ENCODE measurements at regions not wholly inside any gene's neighbourhood (a gene's known extent, or its start where the extent isn't known, plus 50 kb on each side); places are given as distances from the start of the nearest gene placed in this dataset.

- peaks cover 1% of the 10 kb centered on the region for H3K27me3 Mint-ChIP-seq
- H3K9me3 Mint-ChIP-seq, result no peaks in the 10 kb centered on the region
- no peak overlapping the region for H3K27ac Mint-ChIP-seq
- no peak overlapping the region for H3K4me3 Mint-ChIP-seq
- no peaks in the 10 kb centered on the region for H3K4me1 Mint-ChIP-seq (ENCODE audit: low read depth)
- intact Hi-C loops (cut with micrococcal nuclease), result no loop called here
- no peaks in the 10 kb centered on the region for H3K36me3 Mint-ChIP-seq (ENCODE audit: low read depth)
Observed at GRCh38 chr2:236440110-236440881, 129.3 kb upstream of the ACKR3 start.

- Mint-ChIP-seq H3K36me3 (ENCODE audit: low read depth) (no peaks in the 10 kb centered on the region), H3K4me3 (no peak overlapping the region), H3K27me3 (no peaks in the 10 kb centered on the region), H3K9me3 (no peaks in the 10 kb centered on the region), H3K4me1 (ENCODE audit: low read depth) (no peaks in the 10 kb centered on the region), H3K27ac (no peak overlapping the region)
- intact Hi-C loops (cut with micrococcal nuclease), result no loop called here
Observed at GRCh38 chr2:236444187-236444586, 125.4 kb upstream of the ACKR3 start.

GRCh38 chr2:236445678-236446077 lies 123.9 kb upstream of the ACKR3 start:
- H3K27ac Mint-ChIP-seq, result no peak overlapping the region
- intact Hi-C loops (cut with micrococcal nuclease), result no loop called here
- no peaks in the 10 kb centered on the region for H3K27me3 Mint-ChIP-seq
- no peaks in the 10 kb centered on the region for H3K4me1 Mint-ChIP-seq (ENCODE audit: low read depth)
- no peaks in the 10 kb centered on the region for H3K9me3 Mint-ChIP-seq
- H3K36me3 Mint-ChIP-seq (ENCODE audit: low read depth), result no peaks in the 10 kb centered on the region
- no peak overlapping the region for H3K4me3 Mint-ChIP-seq

GRCh38 chr2:236446521-236446920 lies 123.1 kb upstream of the ACKR3 start:
- Mint-ChIP-seq H3K4me3 (no peak overlapping the region), H3K4me1 (ENCODE audit: low read depth) (no peaks in the 10 kb centered on the region), H3K36me3 (ENCODE audit: low read depth) (no peaks in the 10 kb centered on the region), H3K27ac (no peak overlapping the region), H3K9me3 (no peaks in the 10 kb centered on the region), H3K27me3 (no peaks in the 10 kb centered on the region)
- intact Hi-C loops (cut with micrococcal nuclease), result no loop called here

- no peak overlapping the region for H3K4me3 Mint-ChIP-seq
- no peaks in the 10 kb centered on the region for H3K36me3 Mint-ChIP-seq (ENCODE audit: low read depth)
- no peaks in the 10 kb centered on the region for H3K27me3 Mint-ChIP-seq
- H3K27ac Mint-ChIP-seq, result no peak overlapping the region
- H3K4me1 Mint-ChIP-seq (ENCODE audit: low read depth), result no peaks in the 10 kb centered on the region
- intact Hi-C loops (cut with micrococcal nuclease), result no loop called here
- H3K9me3 Mint-ChIP-seq, result no peaks in the 10 kb centered on the region
Observed at GRCh38 chr2:236449167-236449761, 120.4 kb upstream of the ACKR3 start.

- H3K27me3 Mint-ChIP-seq, result no peaks in the 10 kb centered on the region
Observed at GRCh38 chr2:236452238-236452637, 117.4 kb upstream of the ACKR3 start.

GRCh38 chr2:236454076-236454475 lies 115.5 kb upstream of the ACKR3 start:
- Mint-ChIP-seq H3K27me3 (no peaks in the 10 kb centered on the region), H3K27ac (no peak overlapping the region), H3K36me3 (ENCODE audit: low read depth) (no peaks in the 10 kb centered on the region), H3K4me3 (no peak overlapping the region), H3K9me3 (peaks cover 8% of the 10 kb centered on the region), H3K4me1 (ENCODE audit: low read depth) (no peaks in the 10 kb centered on the region)
- intact Hi-C loops (cut with micrococcal nuclease), result no loop called here

More at GRCh38 chr2:236452238-236452637, 117.4 kb upstream of the ACKR3 start:
- Mint-ChIP-seq H3K27ac (no peak overlapping the region), H3K9me3 (peaks cover 1% of the 10 kb centered on the region), H3K36me3 (ENCODE audit: low read depth) (no peaks in the 10 kb centered on the region), H3K4me1 (ENCODE audit: low read depth) (no peaks in the 10 kb centered on the region), H3K4me3 (no peak overlapping the region)
- intact Hi-C loops (cut with micrococcal nuclease), result no loop called here

GRCh38 chr2:236459393-236459792 lies 110.2 kb upstream of the ACKR3 start:
- no peaks in the 10 kb centered on the region for H3K27me3 Mint-ChIP-seq
- intact Hi-C loops (cut with micrococcal nuclease), result no loop called here

GRCh38 chr2:236464140-236464539 lies 105.5 kb upstream of the ACKR3 start:
- H3K27ac Mint-ChIP-seq, result no peak overlapping the region
- no peaks in the 10 kb centered on the region for H3K36me3 Mint-ChIP-seq (ENCODE audit: low read depth)
- peaks cover 9% of the 10 kb centered on the region for H3K9me3 Mint-ChIP-seq
- intact Hi-C loops (cut with micrococcal nuclease), result no loop called here
- H3K4me1 Mint-ChIP-seq (ENCODE audit: low read depth), result no peaks in the 10 kb centered on the region
- no peaks in the 10 kb centered on the region for H3K27me3 Mint-ChIP-seq
- no peak overlapping the region for H3K4me3 Mint-ChIP-seq

More at GRCh38 chr2:236459393-236459792, 110.2 kb upstream of the ACKR3 start:
- Mint-ChIP-seq H3K9me3 (peaks cover 8% of the 10 kb centered on the region), H3K4me1 (ENCODE audit: low read depth) (no peaks in the 10 kb centered on the region), H3K4me3 (no peak overlapping the region), H3K27ac (no peak overlapping the region), H3K36me3 (ENCODE audit: low read depth) (no peaks in the 10 kb centered on the region)

- no peaks in the 10 kb centered on the region for H3K4me1 Mint-ChIP-seq (ENCODE audit: low read depth)
- peaks cover 10% of the 10 kb centered on the region for H3K27me3 Mint-ChIP-seq
- H3K27ac Mint-ChIP-seq, result no peak overlapping the region
- H3K9me3 Mint-ChIP-seq, result no peaks in the 10 kb centered on the region
- H3K4me3 Mint-ChIP-seq, result no peak overlapping the region
- H3K36me3 Mint-ChIP-seq (ENCODE audit: low read depth), result no peaks in the 10 kb centered on the region
- intact Hi-C loops (cut with micrococcal nuclease), result no loop called here
Observed at GRCh38 chr2:236472720-236473495, 96.7 kb upstream of the ACKR3 start.

GRCh38 chr2:236473691-236474090 lies 95.9 kb upstream of the ACKR3 start:
- intact Hi-C loops (cut with micrococcal nuclease), result no loop called here
- no peak overlapping the region for H3K27ac Mint-ChIP-seq
- H3K27me3 Mint-ChIP-seq, result peaks cover 12% of the 10 kb centered on the region
- H3K4me3 Mint-ChIP-seq, result no peak overlapping the region
- no peaks in the 10 kb centered on the region for H3K9me3 Mint-ChIP-seq
- H3K36me3 Mint-ChIP-seq (ENCODE audit: low read depth), result no peaks in the 10 kb centered on the region
- H3K4me1 Mint-ChIP-seq (ENCODE audit: low read depth), result no peaks in the 10 kb centered on the region

GRCh38 chr2:236479814-236480213 lies 89.8 kb upstream of the ACKR3 start:
- Mint-ChIP-seq H3K4me3 (no peak overlapping the region), H3K27me3 (peaks cover 7% of the 10 kb centered on the region), H3K9me3 (peaks cover 26% of the 10 kb centered on the region), H3K27ac (no peak overlapping the region), H3K4me1 (ENCODE audit: low read depth) (no peaks in the 10 kb centered on the region), H3K36me3 (ENCODE audit: low read depth) (no peaks in the 10 kb centered on the region)
- intact Hi-C loops (cut with micrococcal nuclease), result no loop called here

- peaks cover 26% of the 10 kb centered on the region for H3K9me3 Mint-ChIP-seq
- H3K36me3 Mint-ChIP-seq (ENCODE audit: low read depth), result no peaks in the 10 kb centered on the region
- peaks cover 1% of the 10 kb centered on the region for H3K27me3 Mint-ChIP-seq
- no peak overlapping the region for H3K27ac Mint-ChIP-seq
- intact Hi-C loops (cut with micrococcal nuclease), result no loop called here
- no peak overlapping the region for H3K4me3 Mint-ChIP-seq
- H3K4me1 Mint-ChIP-seq (ENCODE audit: low read depth), result no peaks in the 10 kb centered on the region
Observed at GRCh38 chr2:236483102-236483501, 86.5 kb upstream of the ACKR3 start.

GRCh38 chr2:236485519-236485918 lies 84.1 kb upstream of the ACKR3 start:
- H3K27me3 Mint-ChIP-seq, result peaks cover 1% of the 10 kb centered on the region
- no peaks in the 10 kb centered on the region for H3K4me1 Mint-ChIP-seq (ENCODE audit: low read depth)
- intact Hi-C loops (cut with micrococcal nuclease), result no loop called here
- H3K36me3 Mint-ChIP-seq (ENCODE audit: low read depth), result no peaks in the 10 kb centered on the region
- H3K4me3 Mint-ChIP-seq, result no peak overlapping the region
- peaks cover 11% of the 10 kb centered on the region for H3K9me3 Mint-ChIP-seq
- H3K27ac Mint-ChIP-seq, result no peak overlapping the region
